ENCODE measurements at regions not wholly inside any gene's neighbourhood (a gene's known extent, or its start where the extent isn't known, plus 50 kb on each side); places are given as distances from the start of the nearest gene placed in this dataset.

DNA sequence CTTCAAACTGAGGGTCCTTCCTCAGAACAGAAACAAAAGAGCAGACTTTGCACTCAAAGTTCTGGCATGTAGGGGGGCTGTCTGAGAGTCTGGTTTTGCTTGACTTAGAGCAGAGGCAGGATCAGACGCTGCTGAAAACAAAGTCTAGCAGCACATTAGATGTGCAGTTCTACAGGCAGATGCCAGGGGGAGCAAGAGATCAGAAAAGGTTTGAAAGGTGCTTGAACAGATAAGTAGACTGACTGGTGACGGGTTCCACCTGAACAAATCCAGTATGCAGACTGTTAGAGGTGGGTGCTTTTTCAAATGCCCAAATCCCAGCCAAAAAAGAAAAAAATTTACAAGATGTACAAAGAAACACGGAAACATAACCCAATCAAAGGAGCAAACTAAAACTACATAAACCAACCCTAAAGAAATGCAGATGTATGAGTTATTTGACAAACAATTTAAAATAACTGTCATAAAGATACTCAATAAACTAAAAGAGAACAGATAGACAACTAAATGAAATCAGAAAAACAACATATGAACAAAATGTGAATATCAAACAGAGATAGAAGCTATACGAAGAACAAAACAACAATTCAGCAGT, 194.7 kb upstream of the FREM1 start:
- no peak overlapping the region for H2AK5ac ChIP-seq (ENCODE audit: low read depth, low read length)
- H4K5ac ChIP-seq (ENCODE audit: insufficient read length, low read depth, low read length): no peak overlapping the region
- no peaks in the 10 kb centered on the region for H3K27me3 ChIP-seq (replicated peaks in 1 of 4; ENCODE audit: control insufficient read depth in 3 of 4, extremely low read depth in 1 of 4, insufficient read depth in 3 of 4, low read length in 3 of 4)
- no peaks in the 10 kb centered on the region for H3K79me2 ChIP-seq (ENCODE audit: control insufficient read depth in 1 of 2, insufficient read depth in 2 of 2, low read length in 2 of 2)
- WGBS, 2 experiments (ENCODE audit: extremely low coverage in 1 of 2, insufficient coverage in 1 of 2, insufficient read length in 1 of 2, insufficient replicate concordance in 2 of 2, low coverage in 1 of 2, low lambda C conversion rate in 2 of 2, missing lambda C conversion rate in 1 of 2): 27% methylated on average over 4 of the region's 4 CpGs; no CpG with 5 or more reads in 1 of the 2 experiments
- H2BK120ac ChIP-seq (replicated peaks; ENCODE audit: low read depth, low read length): no peak overlapping the region
- H2BK20ac ChIP-seq (ENCODE audit: low read length): no peak overlapping the region
- H2AFZ ChIP-seq (ENCODE audit: low read length): peak overlapping the region; percentile 41; the same call in 1 of the 2 replicates
- no peak overlapping the region for H2BK15ac ChIP-seq (ENCODE audit: low read length)
- peak in 1 of 2 experiments; percentile 53 for DNase-seq (ENCODE audit: low read depth in 1 of 2, low spot score in 2 of 2)
- no peak overlapping the region for H3K23ac ChIP-seq (ENCODE audit: insufficient read length)
- H3K4me3 ChIP-seq (ENCODE audit: extremely low read depth in 1 of 4, insufficient read depth in 2 of 4, low read depth in 3 of 4, low read length in 4 of 4): no peak overlapping the region
- no peaks in the 10 kb centered on the region for H3K23me2 ChIP-seq (ENCODE audit: low read depth, low read length)
- ChIA-PET CTCF (ENCODE audit: partially characterized antibody) (interaction anchor here (0.8 to 8.0 kb wide), 16 partner anchors 9 to 253 kb away, joined by 3 to 93 read pairs (median 8); no protein-coding TSS in a partner anchor), POLR2A (ENCODE audit: partially characterized antibody) (no interaction called here)
- peak; percentile 96 for FAIRE-seq
- H3K18ac ChIP-seq (ENCODE audit: extremely low read depth, low read length): no peak overlapping the region
- H3K4me1 ChIP-seq (replicated peaks in 1 of 4; ENCODE audit: control insufficient read depth in 3 of 4, insufficient read depth in 4 of 4, low read length in 3 of 4): no peaks in the 10 kb centered on the region
- no peak overlapping the region for H3K14ac ChIP-seq (ENCODE audit: insufficient read length)
- H3K4ac ChIP-seq (replicated peaks; ENCODE audit: insufficient read length, low read depth, low read length): no peak overlapping the region
- H3K4me2 ChIP-seq (ENCODE audit: insufficient read depth in 1 of 2, low read depth in 2 of 2, low read length in 2 of 2): no peak overlapping the region
- H4K8ac ChIP-seq (ENCODE audit: extremely low read depth, insufficient read depth, low read length): no peak overlapping the region
- H4K91ac ChIP-seq (replicated peaks; ENCODE audit: insufficient read length, low read length): no peak overlapping the region
- H3K56ac ChIP-seq (replicated peaks; ENCODE audit: insufficient read length, low read depth, low read length): no peak overlapping the region
- no peak overlapping the region for H3K9ac ChIP-seq (replicated peaks in 1 of 4; ENCODE audit: extremely low read depth in 1 of 4, low read depth in 3 of 4, low read length in 3 of 4)
- no peak overlapping the region for H2BK5ac ChIP-seq (ENCODE audit: low read depth, low read length)
- TF ChIP-seq RAD21 (IDR thresholded peaks at IDR 0.05 in 1 of 2, conservative IDR thresholded peaks at IDR 0.05 in 1 of 2; ENCODE audit: low read depth in 2 of 2, low read length in 2 of 2): peak; percentile 74 to 86
- TF ChIP-seq KDM1A (IDR thresholded peaks at IDR 0.05; ENCODE audit: borderline replicate concordance, low read length): no peak
- TF ChIP-seq CTCF (IDR thresholded peaks at IDR 0.05; ENCODE audit: control extremely low read depth in 1 of 3, insufficient read depth in 1 of 3, low read depth in 1 of 3, low read length in 3 of 3): peak; percentile 3 to 84 (median 80)
- H3K27ac ChIP-seq (ENCODE audit: low read depth, low read length): no peak overlapping the region
- H4K20me1 ChIP-seq (replicated peaks in 1 of 2; ENCODE audit: control insufficient read depth in 1 of 2, insufficient read depth in 2 of 2, low read length in 2 of 2): no peaks in the 10 kb centered on the region
- H2BK12ac ChIP-seq (ENCODE audit: low read depth, low read length): no peak overlapping the region
- H3K9me3 ChIP-seq (ENCODE audit: insufficient read depth in 2 of 2, low read depth in 1 of 2, low read length in 1 of 2): no peaks in the 10 kb centered on the region
- H3K36me3 ChIP-seq (ENCODE audit: control insufficient read depth in 2 of 4, insufficient read depth in 4 of 4, low read length in 3 of 4): no peaks in the 10 kb centered on the region
- H3K79me1 ChIP-seq (ENCODE audit: low read depth, low read length): no peaks in the 10 kb centered on the region
